ENCODE measurements at regions not wholly inside any gene's neighbourhood (a gene's known extent, or its start where the extent isn't known, plus 50 kb on each side); places are given as distances from the start of the nearest gene placed in this dataset.

DNA sequence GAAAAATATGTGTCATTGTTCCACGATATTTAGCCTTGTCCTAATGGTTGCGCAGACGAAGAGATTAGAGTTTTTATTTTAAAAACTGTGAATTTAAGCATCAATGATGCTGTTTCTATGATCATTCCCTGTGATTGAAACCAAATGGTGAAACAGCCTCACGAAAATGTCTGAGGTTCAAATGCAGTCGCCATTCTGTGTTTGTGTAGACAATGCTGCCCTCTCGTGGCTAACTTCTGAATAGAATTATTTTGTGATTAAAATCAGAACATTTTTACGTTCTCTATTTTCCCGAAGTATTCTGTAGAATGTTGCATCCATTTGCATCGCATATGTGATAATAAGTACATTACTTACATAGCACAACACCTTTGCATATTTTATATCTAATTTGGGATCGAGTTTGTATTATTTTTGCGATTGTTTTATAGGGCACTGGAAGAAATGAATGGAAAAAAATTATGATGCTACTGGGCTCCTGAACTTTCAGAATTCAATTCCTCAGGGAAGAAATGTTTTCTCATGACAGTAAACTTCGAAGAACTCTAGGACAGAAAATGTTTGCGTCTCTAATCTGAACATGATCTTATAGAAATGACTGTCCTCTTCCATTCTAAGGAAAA, 54.8 kb upstream of the CREB1 start:
- intact Hi-C loops (cut with DNase I; ENCODE audit: low total_unique reads), result loop anchor here (5.0 kb wide), 2 partner anchors 493 to 678 kb away; no protein-coding TSS in a partner anchor
- H3K27me3 ChIP-seq, result no peaks in the 10 kb centered on the region
- H3K4me1 ChIP-seq, result peaks cover 0 to 29% (median 15%) of the 10 kb centered on the region in 4 donors
- peak in 1 of 2 donors; percentile 82 for DNase-seq
- WGBS, 5 donors, result 14 to 19% (median 18%) methylated on average over 13 of the region's 13 CpGs
- H3K9me3 ChIP-seq, result no peaks in the 10 kb centered on the region
- TF ChIP-seq, protein P1, sequence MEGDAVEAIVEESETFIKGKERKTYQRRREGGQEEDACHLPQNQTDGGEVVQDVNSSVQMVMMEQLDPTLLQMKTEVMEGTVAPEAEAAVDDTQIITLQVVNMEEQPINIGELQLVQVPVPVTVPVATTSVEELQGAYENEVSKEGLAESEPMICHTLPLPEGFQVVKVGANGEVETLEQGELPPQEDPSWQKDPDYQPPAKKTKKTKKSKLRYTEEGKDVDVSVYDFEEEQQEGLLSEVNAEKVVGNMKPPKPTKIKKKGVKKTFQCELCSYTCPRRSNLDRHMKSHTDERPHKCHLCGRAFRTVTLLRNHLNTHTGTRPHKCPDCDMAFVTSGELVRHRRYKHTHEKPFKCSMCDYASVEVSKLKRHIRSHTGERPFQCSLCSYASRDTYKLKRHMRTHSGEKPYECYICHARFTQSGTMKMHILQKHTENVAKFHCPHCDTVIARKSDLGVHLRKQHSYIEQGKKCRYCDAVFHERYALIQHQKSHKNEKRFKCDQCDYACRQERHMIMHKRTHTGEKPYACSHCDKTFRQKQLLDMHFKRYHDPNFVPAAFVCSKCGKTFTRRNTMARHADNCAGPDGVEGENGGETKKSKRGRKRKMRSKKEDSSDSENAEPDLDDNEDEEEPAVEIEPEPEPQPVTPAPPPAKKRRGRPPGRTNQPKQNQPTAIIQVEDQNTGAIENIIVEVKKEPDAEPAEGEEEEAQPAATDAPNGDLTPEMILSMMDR (IDR thresholded peaks at IDR 0.05), result peak in 5 of 7 experiments; percentile 30 to 87 (median 80)
- TF ChIP-seq POLR2AphosphoS5 (IDR thresholded peaks at IDR 0.05) (peak in 1 of 3 donors; percentile 31), EP300 (IDR thresholded peaks at IDR 0.05) (no peak), POLR2A (IDR thresholded peaks at IDR 0.05) (no peak)
- no peaks in the 10 kb centered on the region for H3K36me3 ChIP-seq
- peak overlapping the region in 2 of 4 donors; percentile 20 to 22 for H3K4me3 ChIP-seq
- no peak overlapping the region for H3K27ac ChIP-seq

DNA sequence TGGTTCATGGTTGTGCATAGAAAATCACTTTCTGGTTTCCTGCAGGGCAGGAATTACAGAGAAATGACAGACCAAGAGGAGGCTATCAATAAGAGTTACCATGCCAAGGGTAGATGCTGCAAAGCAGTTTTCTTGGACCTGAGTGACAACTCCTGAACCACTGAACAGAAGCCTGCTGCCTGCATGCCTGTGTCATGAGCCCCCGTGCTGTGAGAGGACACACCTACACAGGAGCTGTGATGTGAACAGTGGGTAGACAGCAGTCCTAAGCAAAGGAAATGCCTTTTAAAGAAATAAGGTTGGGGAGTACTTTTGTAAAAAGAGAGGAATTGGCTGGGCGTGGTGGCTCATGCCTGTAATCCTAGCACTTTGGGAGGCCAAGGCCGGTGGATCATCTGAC, 54.2 kb upstream of the CREB1 start:
- no peaks in the 10 kb centered on the region for H3K27me3 ChIP-seq
- H3K27ac ChIP-seq, result no peak overlapping the region
- no peaks in the 10 kb centered on the region for H3K36me3 ChIP-seq
- H3K4me3 ChIP-seq, result no peak overlapping the region
- TF ChIP-seq POLR2AphosphoS5 (IDR thresholded peaks at IDR 0.05), result no peak
- TF ChIP-seq, protein P1 (IDR thresholded peaks at IDR 0.05), result no peak
- no peak for TF ChIP-seq POLR2A (IDR thresholded peaks at IDR 0.05)
- TF ChIP-seq EP300 (IDR thresholded peaks at IDR 0.05), result no peak
- peaks cover 0 to 29% (median 15%) of the 10 kb centered on the region in 4 donors for H3K4me1 ChIP-seq
- 61 to 74% (median 70%) methylated on average over 3 of the region's 3 CpGs for WGBS, 5 donors
- H3K9me3 ChIP-seq, result no peaks in the 10 kb centered on the region
- intact Hi-C loops (cut with DNase I; ENCODE audit: low total_unique reads), result loop anchor here (5.0 kb wide), 2 partner anchors 493 to 678 kb away; no protein-coding TSS in a partner anchor
- DNase-seq, result no peak

DNA sequence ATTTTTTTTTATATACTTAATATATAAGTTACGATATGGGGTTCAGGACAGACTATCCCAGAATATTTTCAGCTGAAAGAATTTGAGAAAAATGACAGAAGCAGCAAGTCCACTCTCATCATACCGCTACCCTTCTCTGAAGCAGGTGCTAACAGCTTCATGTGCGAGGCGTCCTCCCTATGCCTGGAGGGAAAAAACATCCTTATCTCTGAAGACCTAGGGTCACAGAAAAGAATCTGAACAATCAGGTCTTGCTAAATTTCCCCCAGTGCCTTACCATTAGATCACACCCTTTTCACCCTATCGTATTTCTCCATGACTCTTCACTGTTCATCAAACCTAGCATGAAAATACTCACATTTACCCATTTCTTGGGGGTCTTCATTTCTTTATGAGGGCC, 51.9 kb upstream of the CREB1 start:
- H3K4me3 ChIP-seq, result no peak overlapping the region
- intact Hi-C loops (cut with DNase I; ENCODE audit: low total_unique reads), result loop anchor here (5.0 kb wide), 2 partner anchors 496 to 681 kb away; no protein-coding TSS in a partner anchor
- WGBS, 5 donors, result 70 to 90% (median 79%) methylated on average over 5 of the region's 5 CpGs
- TF ChIP-seq EP300 (IDR thresholded peaks at IDR 0.05), result no peak
- TF ChIP-seq, protein P1 (IDR thresholded peaks at IDR 0.05), result no peak
- no peak for TF ChIP-seq POLR2A (IDR thresholded peaks at IDR 0.05)
- TF ChIP-seq POLR2AphosphoS5 (IDR thresholded peaks at IDR 0.05), result no peak
- no peak for DNase-seq
- H3K27ac ChIP-seq, result no peak overlapping the region
- H3K27me3 ChIP-seq, result no peaks in the 10 kb centered on the region
- H3K36me3 ChIP-seq, result no peaks in the 10 kb centered on the region
- no peaks in the 10 kb centered on the region for H3K9me3 ChIP-seq
- peaks cover 0 to 32% (median 15%) of the 10 kb centered on the region in 4 donors for H3K4me1 ChIP-seq

DNA sequence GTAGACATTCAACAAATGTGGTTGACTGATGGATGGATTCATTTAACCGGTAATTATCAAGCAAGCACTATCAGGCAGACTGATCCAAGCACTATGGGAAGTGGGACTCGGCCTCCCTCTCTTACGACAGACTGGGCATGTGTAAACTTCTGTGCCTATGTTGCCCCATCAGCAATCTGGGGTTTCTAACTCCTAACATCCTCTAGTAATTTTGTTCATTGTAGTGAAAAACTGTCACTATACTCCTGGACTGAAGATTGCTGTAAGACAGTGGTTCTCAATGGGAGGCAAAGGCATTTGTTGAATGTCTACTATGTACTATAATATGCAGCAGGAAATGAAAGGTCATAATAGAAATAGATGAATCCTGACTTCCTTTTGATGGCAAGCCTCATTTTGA, 51.2 kb upstream of the CREB1 start:
- peaks cover 0 to 25% (median 12%) of the 10 kb centered on the region in 4 donors for H3K4me1 ChIP-seq
- H3K36me3 ChIP-seq, result no peaks in the 10 kb centered on the region
- H3K27me3 ChIP-seq, result no peaks in the 10 kb centered on the region
- no peaks in the 10 kb centered on the region for H3K9me3 ChIP-seq
- no peak for DNase-seq
- H3K27ac ChIP-seq, result no peak overlapping the region
- no peak for TF ChIP-seq EP300 (IDR thresholded peaks at IDR 0.05)
- TF ChIP-seq, protein P1 (IDR thresholded peaks at IDR 0.05), result no peak
- no peak for TF ChIP-seq POLR2AphosphoS5 (IDR thresholded peaks at IDR 0.05)
- TF ChIP-seq POLR2A (IDR thresholded peaks at IDR 0.05), result no peak
- H3K4me3 ChIP-seq, result no peak overlapping the region
- WGBS, 5 donors, result 77 to 84% (median 81%) methylated on average over 3 of the region's 3 CpGs
- intact Hi-C loops (cut with DNase I; ENCODE audit: low total_unique reads), result loop anchor here (5.0 kb wide), 2 partner anchors 496 to 681 kb away; no protein-coding TSS in a partner anchor

Data from stomach (tissue), 8 donors.